Activated CD4-positive, alpha-beta T cell treated with anti-CD3 and anti-CD28 coated beads, Interleukin-2, Interleukin-6, amounts not matched to agents 100 ng/mL and 50 ng/mL, durations not matched to agents 16 hours and 8 hours (primary cell): ENCODE measurements at regions not wholly inside any gene's neighbourhood (a gene's known extent, or its start where the extent isn't known, plus 50 kb on each side); places are given as distances from the start of the nearest gene placed in this dataset.
"Not testable (repeated sequence)": the region's sequence is repeated elsewhere in the genome, so short reads cannot be mapped to it uniquely, and the experiment has no call there.

Source experiments
- DNase-seq: peaks from one replicate; pipeline ENCODE4 v3.0.0-alpha.2; 2020

- no peak for DNase-seq
Measured at GRCh38 chr15:87752250-87752951, 504.1 kb downstream of the NTRK3 start.

DNA sequence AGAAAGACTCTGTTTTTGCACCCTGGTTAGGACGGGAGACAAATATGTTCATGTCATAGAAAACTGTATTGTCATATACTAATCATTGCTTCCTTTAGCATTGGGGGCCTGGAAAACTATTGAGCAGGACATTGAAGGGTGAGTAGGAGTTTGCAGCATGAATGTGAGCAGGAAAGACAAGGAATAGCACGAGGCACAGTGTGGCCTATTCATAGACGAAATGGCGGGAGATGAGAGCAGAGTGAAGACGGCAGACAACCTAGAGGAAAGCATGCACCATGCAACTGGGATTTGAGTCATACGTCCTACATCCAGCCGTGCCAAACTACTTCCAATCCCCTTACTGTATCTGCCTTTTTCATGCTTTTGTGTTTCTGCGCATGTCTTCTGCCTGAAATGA lies 508.1 kb downstream of the NTRK3 start:
- DNase-seq = no peak

- no peak for DNase-seq
Measured at GRCh38 chr15:87747087-87747486, 509.5 kb downstream of the NTRK3 start.

DNA sequence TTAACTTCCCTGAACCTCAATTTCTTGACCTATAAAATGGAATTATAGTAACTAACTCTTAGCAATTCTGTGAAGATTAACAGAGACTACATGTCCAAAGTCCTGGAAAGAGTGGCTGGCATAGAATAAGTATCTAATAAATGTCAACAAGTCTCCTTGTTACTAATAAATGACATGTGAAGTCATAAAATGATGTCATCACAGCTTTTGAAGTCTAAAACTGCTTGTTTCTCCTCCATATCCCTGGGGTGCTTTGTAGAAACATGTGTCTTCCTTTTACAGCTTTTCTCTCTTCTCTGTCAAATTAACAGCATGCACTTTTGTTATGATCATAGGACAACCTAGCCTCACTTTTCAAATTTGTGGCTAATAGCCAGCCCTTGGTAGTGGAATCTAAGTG lies 510.2 kb downstream of the NTRK3 start:
- DNase-seq = no peak

DNA sequence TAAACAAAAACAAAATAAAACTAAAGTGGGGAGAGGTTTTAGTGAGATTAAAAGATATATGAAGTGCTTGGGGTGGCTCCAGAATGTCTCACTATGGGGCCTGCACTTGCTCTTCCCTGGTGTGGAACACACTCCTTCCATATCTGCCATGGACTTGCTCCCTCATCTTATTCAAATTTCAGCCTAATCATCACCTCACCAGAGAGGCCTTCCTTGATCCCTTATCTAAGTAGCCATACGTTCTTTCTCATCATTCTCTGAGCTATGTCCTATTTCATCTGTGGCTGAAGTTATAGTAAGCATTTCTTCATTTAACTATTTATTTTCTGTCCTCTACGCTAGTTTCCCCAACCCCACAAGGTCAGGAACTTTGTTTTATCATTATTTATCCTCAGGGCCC lies 511.7 kb downstream of the NTRK3 start:
- no peak for DNase-seq

DNA sequence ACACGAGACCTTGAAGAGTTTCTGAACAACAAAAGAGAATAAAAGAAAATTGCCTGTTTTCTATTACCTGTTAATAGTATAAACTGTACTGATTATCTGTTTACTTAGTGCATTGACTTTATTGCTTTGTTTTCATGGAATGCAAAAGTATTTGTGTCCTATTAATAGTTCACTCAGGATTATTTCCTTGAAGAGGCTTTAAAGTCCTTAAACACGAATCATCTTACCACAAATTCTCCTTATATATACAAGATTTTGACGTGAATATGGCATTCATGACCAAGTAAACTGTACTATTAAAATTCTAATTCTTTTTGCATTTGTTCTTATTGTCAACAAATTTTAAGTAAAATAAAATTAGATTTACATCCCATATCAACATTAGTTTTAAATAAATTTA lies 513.0 kb downstream of the NTRK3 start:
- DNase-seq = no peak

- no peak for DNase-seq
Measured at GRCh38 chr15:87741350-87741749, 515.2 kb downstream of the NTRK3 start.

DNA sequence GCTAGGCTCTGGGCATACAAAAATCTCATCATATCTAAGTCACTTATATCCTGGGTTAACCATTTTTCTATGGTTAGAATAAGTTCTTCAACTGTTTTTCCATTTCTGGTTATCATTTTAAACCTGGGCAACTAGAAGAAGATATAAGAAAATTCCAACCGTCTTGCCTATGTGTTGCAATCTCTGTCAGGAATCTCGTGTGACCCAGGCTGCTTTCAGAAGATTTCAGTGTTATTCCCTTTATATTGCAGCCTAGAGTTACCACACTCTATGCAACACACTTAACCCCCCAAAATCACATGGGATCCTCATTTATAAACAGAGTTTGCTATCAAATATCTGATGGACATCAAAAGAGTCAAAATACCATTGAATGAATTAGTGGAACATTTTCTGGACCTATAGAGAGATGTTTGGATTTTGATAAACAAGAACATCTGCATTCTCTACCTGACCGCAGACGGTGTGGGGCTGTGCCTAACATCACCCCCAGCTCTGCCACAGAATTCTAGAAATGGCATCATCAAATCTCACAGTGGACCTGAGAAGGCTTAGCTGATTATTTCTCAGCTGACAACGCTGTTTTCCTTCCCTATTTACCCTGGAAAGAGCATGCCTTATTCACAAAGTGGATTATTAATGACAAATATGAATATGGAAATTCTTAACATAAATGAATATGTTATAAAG lies 515.7 kb downstream of the NTRK3 start:
- DNase-seq = no peak

DNA sequence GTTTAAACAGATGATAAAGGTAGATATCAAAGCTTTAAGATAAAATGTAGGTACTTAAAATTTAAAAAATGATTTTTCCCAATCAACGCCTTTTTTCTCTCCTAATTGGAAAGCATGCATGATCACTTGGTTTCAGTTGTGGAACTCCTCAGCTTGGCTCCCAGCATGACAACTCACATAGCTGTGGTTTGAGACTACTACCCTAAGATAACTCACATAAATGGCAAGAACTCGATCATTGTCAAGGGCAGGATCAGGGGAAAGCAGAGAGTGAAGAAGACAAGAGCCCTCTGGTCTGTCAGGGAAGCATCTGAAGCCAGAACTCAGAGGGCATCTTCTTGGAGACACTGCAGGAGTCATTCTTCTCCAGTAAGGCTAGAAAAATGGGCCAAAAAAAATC lies 516.7 kb downstream of the NTRK3 start:
- DNase-seq = no peak

- no peak for DNase-seq
Measured at GRCh38 chr15:87739081-87739480, 517.5 kb downstream of the NTRK3 start.

DNA sequence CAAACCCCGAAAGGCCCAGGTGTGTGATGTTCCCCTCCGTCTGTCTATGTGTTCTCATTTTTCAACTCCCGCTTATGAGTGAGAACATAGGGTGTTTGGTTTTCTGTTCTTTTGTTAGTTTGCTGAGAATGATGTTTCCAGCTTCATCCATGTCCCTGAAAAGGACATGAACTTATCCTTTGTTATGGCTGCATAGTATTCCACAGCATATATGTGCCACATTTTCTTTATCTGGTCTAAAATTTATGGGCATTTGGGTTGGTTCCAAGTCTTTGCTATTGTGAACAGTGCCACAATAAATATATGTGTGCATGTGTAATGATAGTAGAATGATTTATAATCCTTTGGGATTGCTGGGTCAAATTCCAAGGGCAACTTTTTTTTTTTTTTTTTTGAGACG lies 519.1 kb downstream of the NTRK3 start:
- DNase-seq = not testable (repeated sequence)

DNA sequence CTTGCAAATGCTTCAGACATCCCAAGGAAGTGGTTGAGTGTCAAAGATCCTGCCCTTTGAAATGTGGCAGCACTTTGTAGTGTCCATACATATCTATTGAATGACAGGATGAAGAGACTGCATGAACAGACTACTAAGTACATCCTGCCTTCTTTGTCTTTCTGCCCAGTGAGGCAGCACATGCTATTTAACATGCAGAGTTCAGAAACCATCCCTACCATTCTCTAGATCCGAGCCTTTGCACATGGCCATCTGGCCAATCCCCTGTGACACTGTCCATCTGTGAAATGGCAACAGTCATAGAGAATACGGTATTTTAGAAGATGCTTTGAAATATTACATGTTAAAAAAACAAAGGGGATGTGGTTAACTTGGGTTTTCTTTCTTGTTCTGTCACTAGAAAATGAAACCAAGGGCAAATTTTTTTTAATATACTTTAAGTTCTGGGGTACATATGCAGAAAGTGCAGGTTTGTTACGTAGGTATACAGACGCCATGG lies 519.6 kb downstream of the NTRK3 start:
- no peak for DNase-seq

GRCh38 chr15:87736401-87736800 lies 520.1 kb downstream of the NTRK3 start:
- no peak for DNase-seq

DNA sequence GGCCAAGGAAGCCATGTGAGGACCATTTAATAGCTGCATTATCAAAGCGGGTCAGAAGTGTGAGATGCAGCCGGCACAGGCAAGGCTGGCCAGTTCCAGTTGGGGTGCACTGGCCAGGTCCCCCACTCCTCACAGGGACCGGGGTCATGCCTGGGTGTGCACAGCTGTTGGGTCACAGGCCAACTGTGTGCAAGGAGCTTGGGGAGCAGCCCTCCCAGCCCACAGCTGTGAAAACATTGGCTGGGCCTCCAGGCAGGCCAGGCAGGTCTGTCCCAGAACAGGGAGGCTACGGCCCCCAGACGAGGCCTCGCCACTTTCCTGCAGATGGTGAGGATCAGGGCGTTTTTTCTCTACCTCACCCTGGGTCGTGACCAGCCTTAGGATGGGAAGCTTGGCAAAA lies 521.0 kb downstream of the NTRK3 start:
- no peak for DNase-seq

DNA sequence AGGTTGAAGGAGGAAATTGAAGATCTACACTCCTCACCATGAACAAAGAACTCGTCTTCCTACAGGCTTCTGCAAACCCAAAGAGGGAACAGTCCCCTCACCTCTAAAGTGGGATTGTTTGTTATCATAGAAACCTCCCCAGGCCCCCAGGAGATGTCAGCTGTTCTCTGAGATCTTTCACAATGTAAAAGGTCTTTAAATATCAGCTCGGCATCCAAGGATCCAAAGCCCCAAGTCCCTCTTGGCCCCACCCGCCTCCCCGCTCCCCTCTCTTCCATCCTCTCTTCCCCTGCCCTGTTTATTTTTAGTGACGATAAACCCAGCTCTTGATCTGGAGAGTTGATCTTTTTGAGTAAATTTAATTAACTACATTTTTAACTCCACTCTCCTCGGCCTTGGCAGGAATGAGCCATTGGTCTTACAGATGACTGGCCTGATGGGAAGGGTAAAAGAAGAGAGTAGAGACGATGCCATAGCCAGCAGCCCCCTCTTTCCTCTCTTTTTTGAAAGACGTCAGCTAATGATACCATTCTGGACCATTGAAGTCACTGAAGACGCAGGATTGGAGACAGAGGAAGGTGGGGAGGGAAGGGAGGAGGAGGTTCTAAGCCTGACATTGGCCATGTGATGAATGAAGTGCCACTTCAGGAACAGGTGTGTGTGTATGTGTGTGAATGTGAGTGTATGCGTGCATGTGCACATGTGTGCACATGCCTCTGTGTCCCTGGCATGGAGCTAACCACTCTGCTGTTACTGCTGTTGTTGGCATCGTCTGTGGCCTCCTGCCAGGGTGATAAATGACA lies 521.8 kb downstream of the NTRK3 start:
- no peak for DNase-seq

DNA sequence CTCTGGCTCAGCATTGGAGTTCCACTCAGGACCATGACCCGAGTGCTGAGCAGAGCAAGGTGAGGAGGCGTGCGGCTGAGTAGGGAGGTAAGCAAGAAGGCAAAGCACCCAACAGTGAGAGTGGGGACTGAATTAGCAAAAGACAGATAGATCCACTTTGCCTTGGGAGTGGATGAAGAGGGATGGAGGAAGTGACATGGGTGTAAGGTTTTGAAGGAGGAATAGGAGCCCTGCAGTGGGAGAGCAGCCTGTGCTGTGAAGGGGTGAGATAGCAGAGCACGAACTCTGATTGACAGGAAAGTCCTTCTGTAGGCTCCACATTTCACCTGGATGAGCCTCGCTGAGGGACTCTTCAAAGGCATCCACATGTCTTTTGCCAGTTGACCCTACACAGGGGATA lies 522.6 kb downstream of the NTRK3 start:
- DNase-seq = no peak

- no peak for DNase-seq
Measured at GRCh38 chr15:87733541-87733941, 523.0 kb downstream of the NTRK3 start.

DNA sequence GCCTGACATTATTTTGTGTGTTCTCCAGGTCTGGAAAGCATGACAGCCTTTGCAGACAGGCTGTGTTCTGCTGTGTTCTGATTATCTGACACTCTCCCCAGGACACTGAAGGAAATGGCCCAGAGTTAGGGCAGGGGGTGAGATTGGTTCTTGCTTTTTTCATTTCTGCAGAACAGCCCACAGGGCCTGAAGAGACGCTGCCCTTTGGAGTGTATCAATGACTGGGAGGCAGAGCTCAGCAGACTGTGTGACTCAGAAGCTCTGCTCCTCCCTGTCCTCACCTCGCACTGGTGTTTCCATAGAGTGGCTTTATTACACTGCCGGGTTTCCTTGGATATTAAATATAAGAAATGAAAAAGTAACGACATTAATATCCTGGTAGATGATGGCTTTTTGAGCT lies 523.6 kb downstream of the NTRK3 start:
- no peak for DNase-seq

DNA sequence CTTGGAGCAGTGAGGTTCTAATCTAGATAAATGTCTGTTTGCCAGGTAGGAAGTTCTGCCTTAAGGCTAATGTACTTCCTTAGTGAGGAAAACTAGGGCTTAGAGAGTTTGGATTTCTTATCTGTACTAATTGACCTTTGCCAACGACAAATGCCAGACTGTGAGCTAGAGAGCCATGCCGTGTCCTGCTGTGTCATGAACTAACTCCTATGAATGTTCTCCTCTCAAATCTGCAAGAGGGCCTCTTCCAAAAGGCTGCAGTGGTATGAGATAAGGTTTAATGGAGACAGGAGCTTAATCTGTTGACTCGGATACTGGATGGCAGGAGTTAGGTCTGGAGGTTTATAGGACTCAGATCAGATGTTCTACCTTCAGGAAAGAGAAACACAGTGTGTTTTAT lies 524.9 kb downstream of the NTRK3 start:
- DNase-seq = no peak

DNA sequence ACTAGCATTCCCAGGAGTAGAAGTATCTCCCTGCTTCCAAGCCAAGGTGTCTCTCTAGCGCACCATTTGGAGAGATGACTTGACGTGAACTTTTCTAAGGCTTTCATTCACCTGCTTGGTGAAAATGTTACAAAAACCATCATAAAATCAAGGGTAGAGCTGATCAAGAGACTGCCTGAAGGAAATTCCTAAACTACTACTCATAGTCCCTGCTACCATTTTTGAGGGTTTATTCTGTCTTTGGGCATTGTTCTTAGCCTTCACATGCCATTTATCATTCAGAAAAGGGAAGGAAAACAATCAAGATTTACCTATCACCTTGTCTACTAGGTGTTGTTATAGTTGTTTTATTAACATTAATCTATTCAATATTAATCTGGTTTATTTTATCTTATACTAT lies 525.8 kb downstream of the NTRK3 start:
- DNase-seq = no peak

- DNase-seq = no peak
Measured at GRCh38 chr15:87728998-87729397, 527.5 kb downstream of the NTRK3 start.

DNA sequence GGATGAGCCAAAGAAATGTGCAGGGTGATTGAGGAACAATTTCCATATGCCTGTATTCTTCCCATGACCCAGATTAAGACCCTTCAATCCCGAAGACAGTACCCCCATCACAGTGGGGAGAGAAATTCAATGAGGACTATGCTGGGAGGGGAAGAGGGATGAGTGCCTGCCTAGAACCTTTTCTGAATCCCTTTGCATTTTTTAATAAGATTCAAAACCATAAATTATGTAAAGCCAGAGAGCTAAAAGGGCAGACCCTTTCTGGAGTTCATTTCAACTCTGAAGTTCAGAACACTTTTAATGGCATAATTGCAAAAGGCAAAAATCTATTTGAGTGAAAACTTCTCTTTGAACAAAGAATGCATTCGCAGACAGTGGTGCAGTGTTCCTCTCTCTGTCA lies 529.5 kb downstream of the NTRK3 start:
- no peak for DNase-seq

DNA sequence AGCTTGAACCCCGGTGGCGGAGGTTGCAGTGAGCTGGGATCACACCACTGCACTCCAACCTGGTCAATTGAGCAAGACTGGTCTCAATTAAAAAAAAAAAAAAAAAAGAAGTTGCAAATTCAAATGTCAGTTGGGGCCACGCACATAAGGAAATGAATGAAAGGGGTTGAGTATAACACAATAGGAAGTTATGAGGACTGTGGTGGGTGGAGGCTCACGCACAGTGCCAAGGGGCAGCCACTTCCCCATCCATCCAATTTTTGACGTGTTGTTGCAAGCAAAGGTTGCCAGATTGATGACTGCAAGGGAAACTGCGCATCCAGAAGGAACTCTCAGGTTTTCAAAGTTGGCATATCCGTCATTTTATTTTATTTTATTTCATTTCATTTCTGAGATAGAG lies 532.2 kb downstream of the NTRK3 start:
- DNase-seq = no peak
